Activated T-cell treated with anti-CD3 and anti-CD28 coated beads, Interleukin-2, amount 50 U/mL, for 72 hours (primary cell): ENCODE measurements at regions not wholly inside any gene's neighbourhood (a gene's known extent, or its start where the extent isn't known, plus 50 kb on each side); places are given as distances from the start of the nearest gene placed in this dataset.

Source experiments
- ATAC-seq, 2 donors: fragments of 150-1000 bp; cut with Tn5 transposase; replicated peaks in 1 of 2; 2 replicates each; pipeline ENCODE4 v1.10.0; 2021; ENCODE audit warnings: moderate library complexity in 2 of 2, mild to moderate bottlenecking in 1 of 2
- DNase-seq, 2 donors: peaks; one replicate each; pipeline ENCODE4 v3.0.0; 2021 to 2022; ENCODE audit warnings: mixed read lengths in 1 of 2
- H3K27ac Mint-ChIP-seq: one replicate; pipeline ENCODE4 v1.8.0; 2022; ENCODE audit warnings: mild to moderate bottlenecking, moderate library complexity, mixed read lengths
- H3K27me3 Mint-ChIP-seq: one replicate; pipeline ENCODE4 v1.8.0; 2022; ENCODE audit warnings: low read depth, mixed read lengths
- H3K36me3 Mint-ChIP-seq, 2 donors: one replicate each; pipeline ENCODE4 v1.8.0; 2022; ENCODE audit warnings: mixed read lengths in 2 of 2, mild to moderate bottlenecking in 1 of 2; ENCODE audit not compliant: insufficient read depth in 2 of 2
- H3K4me1 Mint-ChIP-seq: one replicate; pipeline ENCODE4 v1.8.0; 2022; ENCODE audit warnings: low read depth, mixed read lengths
- H3K4me3 Mint-ChIP-seq, 2 donors: one replicate each; pipeline ENCODE4 v1.8.0; 2022; ENCODE audit warnings: mild to moderate bottlenecking in 2 of 2, mixed read lengths in 2 of 2, moderate library complexity in 2 of 2
- H3K9me3 Mint-ChIP-seq, 2 donors: one replicate each; pipeline ENCODE4 v1.8.0; 2022; ENCODE audit warnings: mixed read lengths in 2 of 2

GRCh38 chr11:26076233-26076990 lies 255.5 kb upstream of the ANO3 start:
- H3K27me3 Mint-ChIP-seq: no peaks in the 10 kb centered on the region
- no peak for ATAC-seq
- H3K27ac Mint-ChIP-seq: no peak overlapping the region

GRCh38 chr11:26078231-26078821 lies 253.6 kb upstream of the ANO3 start:
- ATAC-seq (no peak), DNase-seq (no peak)
- Mint-ChIP-seq H3K27me3 (no peaks in the 10 kb centered on the region), H3K4me3 (no peak overlapping the region), H3K9me3 (peaks cover 0 to 10% of the 10 kb centered on the region in 2 donors), H3K36me3 (no peaks in the 10 kb centered on the region), H3K27ac (no peak overlapping the region), H3K4me1 (no peaks in the 10 kb centered on the region)

More at GRCh38 chr11:26076233-26076990, 255.5 kb upstream of the ANO3 start:
- peaks cover 0 to 10% of the 10 kb centered on the region in 2 donors for H3K9me3 Mint-ChIP-seq
- no peak for DNase-seq
- H3K36me3 Mint-ChIP-seq: no peaks in the 10 kb centered on the region
- no peak overlapping the region for H3K4me3 Mint-ChIP-seq
- H3K4me1 Mint-ChIP-seq: no peaks in the 10 kb centered on the region

GRCh38 chr11:26084313-26084712 lies 247.6 kb upstream of the ANO3 start:
- Mint-ChIP-seq H3K36me3 (no peaks in the 10 kb centered on the region), H3K27me3 (no peaks in the 10 kb centered on the region), H3K9me3 (peaks cover under 1 to 2% of the 10 kb centered on the region in 2 donors), H3K27ac (no peak overlapping the region), H3K4me1 (no peaks in the 10 kb centered on the region), H3K4me3 (no peak overlapping the region)
- ATAC-seq: no peak
- DNase-seq: no peak

- Mint-ChIP-seq H3K4me1 (no peaks in the 10 kb centered on the region), H3K36me3 (peaks cover 0 to 2% of the 10 kb centered on the region in 2 donors), H3K27ac (no peak overlapping the region), H3K4me3 (no peak overlapping the region), H3K27me3 (no peaks in the 10 kb centered on the region), H3K9me3 (peaks cover 3 to 5% of the 10 kb centered on the region in 2 donors)
- no peak for ATAC-seq
- DNase-seq: no peak
Observed at GRCh38 chr11:26086028-26086427, 245.9 kb upstream of the ANO3 start.

- Mint-ChIP-seq H3K4me1 (no peaks in the 10 kb centered on the region), H3K27me3 (no peaks in the 10 kb centered on the region), H3K27ac (no peak overlapping the region), H3K9me3 (peaks cover 3 to 5% of the 10 kb centered on the region in 2 donors), H3K4me3 (no peak overlapping the region), H3K36me3 (peaks cover 0 to 2% of the 10 kb centered on the region in 2 donors)
- DNase-seq (no peak), ATAC-seq (no peak)
Observed at GRCh38 chr11:26087120-26087935, 244.6 kb upstream of the ANO3 start.

GRCh38 chr11:26088391-26088790 lies 243.5 kb upstream of the ANO3 start:
- DNase-seq (no peak), ATAC-seq (no peak)
- Mint-ChIP-seq H3K27me3 (no peaks in the 10 kb centered on the region), H3K27ac (no peak overlapping the region), H3K36me3 (peaks cover 0 to 2% of the 10 kb centered on the region in 2 donors), H3K4me1 (no peaks in the 10 kb centered on the region), H3K4me3 (no peak overlapping the region), H3K9me3 (peaks cover 3 to 5% of the 10 kb centered on the region in 2 donors)

- Mint-ChIP-seq H3K4me3 (no peak overlapping the region), H3K9me3 (peaks cover 3 to 10% of the 10 kb centered on the region in 2 donors)
Observed at GRCh38 chr11:26090651-26091050, 241.3 kb upstream of the ANO3 start.

GRCh38 chr11:26093206-26093605 lies 238.7 kb upstream of the ANO3 start:
- ATAC-seq (no peak), DNase-seq (no peak)
- H3K36me3 Mint-ChIP-seq: peaks cover 0 to 2% of the 10 kb centered on the region in 2 donors
- H3K4me3 Mint-ChIP-seq: no peak overlapping the region
- no peaks in the 10 kb centered on the region for H3K27me3 Mint-ChIP-seq
- H3K9me3 Mint-ChIP-seq: peaks cover 3 to 10% of the 10 kb centered on the region in 2 donors
- H3K4me1 Mint-ChIP-seq: no peaks in the 10 kb centered on the region
- H3K27ac Mint-ChIP-seq: no peak overlapping the region

More at GRCh38 chr11:26090651-26091050, 241.3 kb upstream of the ANO3 start:
- Mint-ChIP-seq H3K27me3 (no peaks in the 10 kb centered on the region), H3K36me3 (peaks cover 0 to 2% of the 10 kb centered on the region in 2 donors), H3K4me1 (no peaks in the 10 kb centered on the region), H3K27ac (no peak overlapping the region)
- ATAC-seq (no peak), DNase-seq (no peak)

GRCh38 chr11:26095340-26095739 lies 236.6 kb upstream of the ANO3 start:
- no peak overlapping the region for H3K4me3 Mint-ChIP-seq
- H3K9me3 Mint-ChIP-seq: peaks cover 0 to 14% of the 10 kb centered on the region in 2 donors
- no peaks in the 10 kb centered on the region for H3K4me1 Mint-ChIP-seq
- no peaks in the 10 kb centered on the region for H3K27me3 Mint-ChIP-seq
- ATAC-seq: no peak
- no peaks in the 10 kb centered on the region for H3K36me3 Mint-ChIP-seq
- H3K27ac Mint-ChIP-seq: no peak overlapping the region
- DNase-seq: no peak

GRCh38 chr11:26096451-26096850 lies 235.5 kb upstream of the ANO3 start:
- no peak overlapping the region for H3K4me3 Mint-ChIP-seq
- no peaks in the 10 kb centered on the region for H3K27me3 Mint-ChIP-seq
- H3K36me3 Mint-ChIP-seq: no peaks in the 10 kb centered on the region
- H3K27ac Mint-ChIP-seq: no peak overlapping the region
- H3K9me3 Mint-ChIP-seq: peaks cover 0 to 18% of the 10 kb centered on the region in 2 donors
- ATAC-seq: no peak
- DNase-seq: no peak
- no peaks in the 10 kb centered on the region for H3K4me1 Mint-ChIP-seq

- peaks cover 3 to 17% of the 10 kb centered on the region in 2 donors for H3K9me3 Mint-ChIP-seq
- no peaks in the 10 kb centered on the region for H3K27me3 Mint-ChIP-seq
- no peak overlapping the region for H3K27ac Mint-ChIP-seq
- ATAC-seq (no peak), DNase-seq (no peak)
- H3K4me3 Mint-ChIP-seq: no peak overlapping the region
- no peaks in the 10 kb centered on the region for H3K36me3 Mint-ChIP-seq
- H3K4me1 Mint-ChIP-seq: no peaks in the 10 kb centered on the region
Observed at GRCh38 chr11:26102325-26102724, 229.6 kb upstream of the ANO3 start.

GRCh38 chr11:26105762-26106423 lies 226.0 kb upstream of the ANO3 start:
- Mint-ChIP-seq H3K9me3 (peaks cover 5 to 11% of the 10 kb centered on the region in 2 donors), H3K27ac (no peak overlapping the region), H3K4me3 (no peak overlapping the region), H3K4me1 (no peaks in the 10 kb centered on the region), H3K36me3 (no peaks in the 10 kb centered on the region), H3K27me3 (no peaks in the 10 kb centered on the region)
- ATAC-seq: no peak
- no peak for DNase-seq

GRCh38 chr11:26106726-26107125 lies 225.2 kb upstream of the ANO3 start:
- no peak overlapping the region for H3K27ac Mint-ChIP-seq
- no peak for DNase-seq

More at GRCh38 chr11:26106726-26107125, 225.2 kb upstream of the ANO3 start:
- Mint-ChIP-seq H3K36me3 (no peaks in the 10 kb centered on the region), H3K27me3 (no peaks in the 10 kb centered on the region), H3K4me1 (no peaks in the 10 kb centered on the region), H3K9me3 (peaks cover 5 to 7% of the 10 kb centered on the region in 2 donors), H3K4me3 (no peak overlapping the region)
- no peak for ATAC-seq
